ENCODE measurements at regions not wholly inside any gene's neighbourhood (a gene's known extent, or its start where the extent isn't known, plus 50 kb on each side); places are given as distances from the start of the nearest gene placed in this dataset.

GRCh38 chr12:98013560-98013959 lies 501.8 kb upstream of the TMPO start:
- TF ChIP-seq CTCF (IDR thresholded peaks at IDR 0.05; ENCODE audit: low read depth, low read length): no peak
- no peak for TF ChIP-seq EZH2phosphoT487 (IDR thresholded peaks at IDR 0.05; ENCODE audit: low read depth)

Data from OCI-LY3 (cell line).